GM20000 (cell line): ENCODE measurements at regions not wholly inside any gene's neighbourhood (a gene's known extent, or its start where the extent isn't known, plus 50 kb on each side); places are given as distances from the start of the nearest gene placed in this dataset.

ENCODE experiments used
- DNase-seq: peaks from one replicate; pipeline ENCODE4 v3.0.0; 2012; ENCODE audit warnings: low spot score
- TF ChIP-seq, protein P1 (sequence below): IDR thresholded peaks from 2 replicates; pipeline ENCODE4 v1.5.1; 2012; ENCODE audit warnings: mild to moderate bottlenecking, control low read depth; ENCODE audit errors: extremely low read depth, missing control alignments

- TF ChIP-seq, protein P1, sequence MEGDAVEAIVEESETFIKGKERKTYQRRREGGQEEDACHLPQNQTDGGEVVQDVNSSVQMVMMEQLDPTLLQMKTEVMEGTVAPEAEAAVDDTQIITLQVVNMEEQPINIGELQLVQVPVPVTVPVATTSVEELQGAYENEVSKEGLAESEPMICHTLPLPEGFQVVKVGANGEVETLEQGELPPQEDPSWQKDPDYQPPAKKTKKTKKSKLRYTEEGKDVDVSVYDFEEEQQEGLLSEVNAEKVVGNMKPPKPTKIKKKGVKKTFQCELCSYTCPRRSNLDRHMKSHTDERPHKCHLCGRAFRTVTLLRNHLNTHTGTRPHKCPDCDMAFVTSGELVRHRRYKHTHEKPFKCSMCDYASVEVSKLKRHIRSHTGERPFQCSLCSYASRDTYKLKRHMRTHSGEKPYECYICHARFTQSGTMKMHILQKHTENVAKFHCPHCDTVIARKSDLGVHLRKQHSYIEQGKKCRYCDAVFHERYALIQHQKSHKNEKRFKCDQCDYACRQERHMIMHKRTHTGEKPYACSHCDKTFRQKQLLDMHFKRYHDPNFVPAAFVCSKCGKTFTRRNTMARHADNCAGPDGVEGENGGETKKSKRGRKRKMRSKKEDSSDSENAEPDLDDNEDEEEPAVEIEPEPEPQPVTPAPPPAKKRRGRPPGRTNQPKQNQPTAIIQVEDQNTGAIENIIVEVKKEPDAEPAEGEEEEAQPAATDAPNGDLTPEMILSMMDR, result no peak
- DNase-seq, result no peak
Measured at GRCh38 chr10:121069061-121069850, 218.1 kb downstream of the WDR11 start.

DNA sequence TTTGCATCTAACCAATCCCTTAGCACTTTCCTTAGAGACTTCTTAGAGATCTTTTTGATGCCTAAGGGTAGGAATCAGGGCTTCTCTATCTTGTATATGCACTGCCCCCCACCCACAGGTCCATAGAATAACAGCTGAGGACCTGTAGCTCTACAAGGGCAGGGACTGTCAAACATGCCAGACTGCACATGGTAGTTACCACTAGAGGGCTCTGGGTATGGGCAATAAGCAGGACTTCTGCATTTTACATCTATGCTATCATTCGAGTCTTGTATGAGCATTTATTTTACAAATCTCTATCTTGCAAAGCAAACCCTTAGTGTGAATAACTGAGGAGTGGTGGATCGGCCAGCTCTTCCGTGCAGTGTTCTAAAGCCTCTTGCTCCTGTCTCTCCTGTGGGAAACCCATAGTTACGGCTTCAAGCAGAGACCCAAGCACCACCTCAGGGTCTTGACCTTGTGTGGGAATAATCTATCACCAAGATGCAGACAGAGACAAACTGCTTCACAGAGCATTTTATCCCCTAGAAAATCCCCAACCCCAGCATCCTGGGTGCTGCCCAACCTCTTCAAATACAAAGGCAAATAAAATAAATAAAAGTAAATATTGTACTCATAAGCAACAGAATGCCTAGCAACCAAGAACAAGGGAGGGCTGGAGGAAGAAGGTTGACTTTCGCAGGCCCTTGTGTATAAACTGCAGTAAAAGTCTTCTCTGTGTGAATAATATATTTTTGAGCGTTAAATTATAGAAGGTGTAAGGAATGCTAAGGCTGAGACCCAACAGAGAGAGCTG, 219.3 kb downstream of the WDR11 start:
- DNase-seq, result no peak
- TF ChIP-seq, protein P1, result peak; percentile 38

- no peak for DNase-seq
- TF ChIP-seq, protein P1, result no peak
Measured at GRCh38 chr10:121071901-121072300, 220.7 kb downstream of the WDR11 start.

GRCh38 chr10:121073728-121074127, 222.6 kb downstream of the WDR11 start:
- no peak for DNase-seq
- TF ChIP-seq, protein P1, result no peak

DNA sequence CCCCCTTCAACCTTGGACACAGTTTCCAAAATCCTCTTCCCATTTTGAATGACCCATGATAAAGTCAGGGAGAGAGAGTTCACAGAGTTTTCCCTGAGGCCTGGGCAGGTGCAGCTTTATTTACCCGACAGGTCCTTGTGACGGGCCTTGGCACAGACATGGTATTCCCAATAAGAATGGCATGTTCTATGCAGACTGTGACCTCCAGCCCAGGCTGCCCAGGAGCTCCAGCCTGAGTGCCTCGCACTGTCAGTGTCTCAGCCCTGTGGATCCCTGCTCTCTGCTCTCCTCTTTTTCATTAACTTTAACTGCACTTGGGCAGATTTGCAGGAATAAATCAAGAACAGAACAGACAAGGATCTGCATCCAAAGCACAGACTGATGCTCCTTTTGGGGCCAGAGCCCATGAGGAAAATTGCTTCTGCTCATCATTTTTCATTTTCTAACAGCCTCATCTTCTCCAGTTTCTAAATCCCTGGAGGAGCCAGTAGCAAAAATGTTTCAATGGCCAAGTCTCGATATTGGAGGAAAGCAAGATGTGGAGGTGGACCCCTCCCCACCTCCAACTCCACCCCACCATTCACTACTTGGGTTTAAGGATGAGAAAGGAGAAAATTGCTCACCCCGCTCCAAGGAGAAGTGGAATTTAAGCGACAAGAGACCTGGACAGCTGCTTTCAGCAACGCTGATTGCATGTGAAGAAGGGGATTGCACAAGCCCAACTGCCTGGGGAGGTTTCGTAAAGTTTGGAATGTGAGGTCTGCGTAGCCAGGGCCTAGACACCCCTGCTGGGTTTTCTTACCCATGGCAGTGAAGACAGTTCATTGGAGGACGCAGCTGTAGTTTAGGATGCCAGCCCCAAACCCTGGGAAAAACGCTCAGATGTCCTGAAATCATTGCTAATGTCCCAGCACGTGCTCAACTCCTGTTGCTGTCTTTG, 225.9 kb downstream of the WDR11 start:
- no peak for DNase-seq

DNA sequence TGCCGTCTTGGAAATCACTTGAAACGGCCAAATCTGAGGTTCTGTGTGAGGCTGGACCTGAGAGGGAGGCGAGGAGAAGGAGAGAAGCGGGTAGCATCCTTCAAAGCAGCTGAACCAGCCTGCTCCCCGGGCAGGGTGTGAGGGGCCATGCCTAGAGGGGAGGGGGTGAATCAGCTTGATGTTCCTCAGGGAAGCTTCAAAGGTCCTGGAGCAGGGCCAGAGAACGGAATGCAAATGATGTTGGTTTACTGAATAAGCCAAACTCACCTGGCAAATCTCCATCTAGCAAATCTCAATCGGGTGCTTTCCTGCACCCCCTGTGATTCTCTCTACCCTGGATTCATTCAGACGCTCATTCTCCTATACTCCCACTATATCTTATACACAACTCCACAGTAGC, 226.9 kb downstream of the WDR11 start:
- DNase-seq, result no peak
- TF ChIP-seq, protein P1, result no peak

More for the DNA sequence above, 225.9 kb downstream of the WDR11 start:
- TF ChIP-seq, protein P1, result no peak

DNA sequence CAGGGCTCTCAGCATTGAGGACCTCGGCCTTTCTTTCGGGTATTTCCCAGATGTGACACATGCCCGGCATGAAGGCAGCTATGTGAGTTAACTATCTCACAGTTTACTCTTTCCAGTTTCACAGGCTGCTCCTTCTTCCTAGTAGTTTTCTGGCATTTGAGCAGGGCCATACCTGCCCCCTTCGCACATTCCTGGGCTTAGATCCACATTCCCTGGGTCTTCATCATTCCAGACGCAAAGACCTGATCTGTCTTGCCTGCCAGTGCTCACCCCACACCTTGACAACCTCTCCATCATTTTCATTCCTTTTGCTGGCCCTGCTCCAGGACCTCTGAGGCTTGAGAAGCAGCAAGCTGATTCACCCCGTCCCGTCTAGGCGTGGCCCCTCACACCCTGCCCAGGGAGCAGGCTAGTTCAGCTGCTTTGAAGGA, 227.5 kb downstream of the WDR11 start:
- DNase-seq, result no peak
- TF ChIP-seq, protein P1, result no peak
